GM19043 (cell line): ENCODE measurements at regions not wholly inside any gene's neighbourhood (a gene's known extent, or its start where the extent isn't known, plus 50 kb on each side); places are given as distances from the start of the nearest gene placed in this dataset.

Experiments
- ATAC-seq: cut with Tn5 transposase; IDR thresholded peaks from one replicate; pipeline ENCODE4 v1.9.1; 2021; ENCODE audit warnings: low read depth; ENCODE audit not compliant: unreplicated experiment

DNA sequence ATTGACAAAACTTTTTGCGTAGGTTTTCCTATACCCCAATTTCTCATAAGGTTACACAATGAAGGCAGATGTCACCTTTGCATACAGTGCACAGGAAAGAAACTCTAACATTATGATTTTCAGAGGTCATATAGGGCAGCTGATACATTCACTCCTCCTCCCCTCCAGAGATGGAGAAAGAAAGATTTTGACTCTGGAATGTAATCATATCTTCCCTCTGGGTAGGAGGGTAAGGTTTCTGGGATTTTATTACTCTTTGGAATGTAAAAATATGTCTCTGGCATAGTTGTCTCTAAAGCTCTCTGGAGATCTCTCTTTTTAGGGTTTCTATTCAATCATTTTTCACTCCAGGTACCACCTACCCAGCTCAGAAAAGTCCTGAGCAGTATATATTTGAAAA, 398.3 kb downstream of the GPD2 start:
- ATAC-seq = no peak

DNA sequence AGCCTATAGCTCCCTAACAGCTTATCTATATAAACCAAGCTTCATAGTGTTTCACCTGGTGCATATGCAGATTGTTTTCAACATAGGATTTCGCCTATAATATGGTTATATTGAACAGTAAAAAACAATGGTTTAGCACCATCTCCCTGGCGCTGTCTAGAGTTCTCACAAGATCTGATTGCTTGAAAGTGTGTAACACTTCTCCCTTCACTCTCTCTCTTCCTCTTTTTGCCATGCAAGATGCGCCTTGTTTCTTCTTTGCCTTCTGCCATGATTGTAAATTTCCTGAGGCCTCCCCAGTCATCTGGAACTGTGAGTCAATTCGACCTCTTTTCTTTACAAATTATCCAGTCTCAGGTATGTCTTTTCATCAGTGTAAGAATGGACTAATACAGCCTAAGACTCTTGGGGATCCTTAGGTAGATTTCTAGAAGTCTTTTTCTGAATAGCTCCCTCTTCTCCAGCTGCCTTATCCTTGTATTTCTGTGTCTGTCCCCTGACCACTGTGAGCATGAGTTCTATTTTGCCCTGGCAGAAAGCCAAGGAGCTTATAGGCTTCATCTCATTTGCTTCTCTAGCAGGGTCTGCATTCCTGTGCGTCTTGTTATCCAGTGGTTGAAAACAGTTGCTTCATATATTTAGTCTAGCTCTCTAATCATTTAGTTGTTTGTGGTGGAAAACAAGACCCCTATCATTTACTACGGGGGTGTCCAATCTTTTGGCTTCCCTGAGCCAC, 401.6 kb downstream of the GPD2 start:
- no peak for ATAC-seq

DNA sequence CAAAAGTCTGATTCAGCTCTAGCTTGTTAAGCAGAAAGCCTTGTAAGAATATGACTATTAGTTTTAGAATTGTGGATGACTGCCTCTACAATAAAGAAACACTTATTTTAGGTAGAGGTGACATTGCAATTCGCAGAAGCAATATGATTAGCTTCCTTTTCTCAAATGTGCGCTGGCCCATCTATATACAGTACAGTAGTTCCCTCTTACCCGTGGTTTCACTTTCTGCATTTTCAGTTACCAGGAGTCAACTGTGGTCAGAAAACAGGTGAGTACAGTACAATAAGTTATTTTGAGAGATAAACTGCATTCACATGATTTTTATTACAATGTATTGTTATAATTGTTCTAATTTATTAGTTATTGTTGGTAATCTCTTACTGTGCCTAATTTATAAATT, 405.1 kb downstream of the GPD2 start:
- no peak for ATAC-seq

GRCh38 chr2:156845806-156846558, 409.8 kb downstream of the GPD2 start:
- ATAC-seq = no peak

- no peak for ATAC-seq
These were observed 405.3 kb upstream of the GALNT5 start for GRCh38 chr2:156852210-156852609.

DNA sequence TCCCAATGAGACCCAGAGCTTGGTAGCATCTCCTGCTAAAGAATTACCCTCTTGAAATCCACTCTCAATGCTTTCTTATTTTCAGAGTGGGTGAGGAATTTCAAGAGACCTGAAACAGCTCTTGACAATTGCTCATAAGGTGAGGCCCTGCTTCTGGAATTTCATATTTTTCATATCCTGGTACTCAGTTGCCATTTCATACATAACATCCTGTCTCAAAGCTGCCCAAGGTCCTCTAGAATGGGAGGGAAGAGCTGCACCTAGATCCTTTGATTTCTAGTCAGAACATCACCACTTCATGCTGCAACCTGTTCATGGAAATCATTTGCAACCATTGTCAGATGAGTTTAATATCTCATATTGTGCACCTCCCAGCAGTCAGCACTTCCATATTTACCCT, 404.8 kb upstream of the GALNT5 start:
- no peak for ATAC-seq

GRCh38 chr2:156864325-156864724, 393.2 kb upstream of the GALNT5 start:
- no peak for ATAC-seq

GRCh38 chr2:156864753-156865152, 392.8 kb upstream of the GALNT5 start:
- no peak for ATAC-seq

DNA sequence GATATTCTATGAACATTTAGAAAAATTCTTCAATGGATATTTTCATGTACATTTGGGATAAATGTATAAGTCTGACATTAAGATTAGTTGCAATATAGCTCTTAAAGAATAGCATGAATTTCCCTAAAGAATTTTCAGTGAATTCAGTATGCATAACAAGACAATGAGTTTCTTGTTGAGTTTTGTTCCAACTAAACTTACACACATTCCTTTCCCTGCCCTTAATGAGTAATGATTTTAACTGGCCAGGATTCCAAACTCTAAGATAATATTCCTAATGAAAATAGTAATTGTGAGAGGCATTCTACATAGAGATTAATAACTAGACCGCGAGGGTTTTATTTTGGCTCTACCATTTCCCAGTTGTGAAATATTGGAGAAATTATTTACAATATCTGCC, 390.3 kb upstream of the GALNT5 start:
- ATAC-seq = no peak

DNA sequence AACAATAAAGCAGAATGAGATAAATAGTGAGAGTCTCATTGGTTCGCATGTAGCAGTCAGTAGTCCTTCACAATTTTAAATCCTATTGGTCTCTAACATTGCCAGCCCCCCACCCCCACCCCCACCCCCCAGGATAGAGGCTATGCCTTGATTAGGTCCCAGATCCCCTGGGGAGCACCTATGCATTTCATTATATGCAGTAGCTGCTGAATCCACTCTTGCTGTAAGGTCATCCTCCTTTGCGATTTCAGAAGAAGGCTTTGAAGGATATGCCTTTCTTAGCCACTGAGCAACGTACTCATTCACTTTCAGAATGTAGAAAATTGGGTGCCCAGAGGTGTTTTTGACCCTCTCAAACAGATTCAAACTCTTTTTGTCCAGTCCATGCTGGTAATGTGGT, 382.8 kb upstream of the GALNT5 start:
- ATAC-seq = no peak

- ATAC-seq = no peak
These were observed 373.7 kb upstream of the GALNT5 start for GRCh38 chr2:156883804-156884203.

DNA sequence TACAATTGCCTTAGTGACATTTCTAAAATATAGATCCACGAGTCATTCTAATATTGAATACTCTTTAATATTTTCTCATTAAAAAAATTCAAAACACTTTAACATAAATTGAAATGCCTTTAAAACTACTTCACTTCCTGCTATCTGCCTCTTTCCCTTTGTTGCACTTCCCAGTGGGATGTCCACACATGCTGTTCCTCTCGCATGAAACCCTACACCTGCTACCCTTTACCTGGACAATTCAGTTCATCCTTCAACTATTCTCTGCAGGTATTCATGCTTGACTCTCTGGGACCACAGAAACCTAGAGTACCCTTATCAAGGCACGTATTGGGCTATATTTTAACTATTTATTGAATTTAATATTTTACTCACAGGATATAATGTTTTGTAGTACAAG, 373.3 kb upstream of the GALNT5 start:
- no peak for ATAC-seq

DNA sequence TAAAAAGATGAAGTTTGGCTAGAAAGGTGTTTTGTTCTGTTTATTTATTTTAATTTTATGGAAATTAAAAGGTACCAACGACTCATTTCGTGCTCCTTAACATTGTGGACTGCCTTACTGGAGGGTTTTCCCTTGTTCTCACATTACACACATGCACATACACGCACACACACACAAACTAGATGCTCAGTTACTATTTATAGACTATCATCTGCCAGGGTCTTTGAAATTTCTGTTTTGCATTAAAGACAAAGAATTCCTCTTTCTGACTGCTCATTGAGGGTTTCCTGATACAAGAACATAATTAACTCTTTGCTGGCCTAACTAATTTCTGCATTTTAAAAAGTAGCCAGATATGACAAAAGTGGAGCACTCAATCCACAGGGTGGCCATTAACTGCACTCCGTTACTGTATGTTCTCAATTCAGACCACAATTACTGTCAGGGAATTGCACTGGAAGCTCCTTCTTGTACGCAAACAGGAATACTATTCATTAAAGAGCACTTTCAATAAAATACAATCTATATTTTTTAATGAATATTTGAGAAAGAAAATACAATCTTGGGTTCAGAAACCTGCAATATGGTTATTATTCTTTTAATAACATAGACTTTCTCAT, 366.9 kb upstream of the GALNT5 start:
- ATAC-seq = no peak

- no peak for ATAC-seq
These were observed 365.9 kb upstream of the GALNT5 start for GRCh38 chr2:156891609-156892008.

- no peak for ATAC-seq
These were observed 364.8 kb upstream of the GALNT5 start for GRCh38 chr2:156892467-156893281.

DNA sequence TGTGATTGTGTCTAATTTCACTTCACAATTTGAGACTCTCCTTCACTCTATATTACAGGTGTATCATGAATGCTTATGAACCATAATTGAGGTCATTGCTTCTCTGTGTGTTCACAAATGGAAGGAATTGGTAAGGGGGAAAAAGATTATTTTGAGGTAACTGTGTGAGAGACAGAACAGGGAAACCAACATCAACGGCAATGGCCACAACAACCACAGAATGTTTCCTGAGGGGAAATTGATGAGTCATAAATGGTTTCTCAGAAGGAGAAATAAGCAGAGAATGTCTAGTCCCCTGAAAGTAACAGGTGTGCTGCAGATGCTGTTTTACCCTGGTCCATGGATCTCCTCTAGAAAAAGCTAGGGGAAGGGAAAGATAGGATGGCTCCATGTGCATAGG, 361.2 kb upstream of the GALNT5 start:
- peak; percentile 92 for ATAC-seq

DNA sequence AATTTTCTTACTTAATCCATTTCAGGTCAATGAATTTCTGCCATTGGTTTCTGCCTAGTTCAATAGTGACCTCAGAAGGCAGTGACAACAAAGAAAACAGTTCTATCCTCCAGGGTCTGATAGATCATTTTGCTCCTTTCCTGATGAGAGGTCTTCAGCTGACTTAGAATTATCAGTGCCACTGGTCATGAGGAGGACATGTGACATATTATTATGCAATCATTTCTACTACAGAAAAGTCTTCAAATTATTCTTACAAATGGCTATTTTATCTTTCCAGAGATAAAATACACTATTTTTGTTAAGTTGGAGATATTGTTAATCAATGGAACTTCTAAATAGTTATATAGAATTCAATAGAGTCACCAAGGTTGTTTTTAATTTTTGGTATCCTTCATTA, 360.0 kb upstream of the GALNT5 start:
- no peak for ATAC-seq

GRCh38 chr2:156901373-156902031, 356.0 kb upstream of the GALNT5 start:
- no peak for ATAC-seq

DNA sequence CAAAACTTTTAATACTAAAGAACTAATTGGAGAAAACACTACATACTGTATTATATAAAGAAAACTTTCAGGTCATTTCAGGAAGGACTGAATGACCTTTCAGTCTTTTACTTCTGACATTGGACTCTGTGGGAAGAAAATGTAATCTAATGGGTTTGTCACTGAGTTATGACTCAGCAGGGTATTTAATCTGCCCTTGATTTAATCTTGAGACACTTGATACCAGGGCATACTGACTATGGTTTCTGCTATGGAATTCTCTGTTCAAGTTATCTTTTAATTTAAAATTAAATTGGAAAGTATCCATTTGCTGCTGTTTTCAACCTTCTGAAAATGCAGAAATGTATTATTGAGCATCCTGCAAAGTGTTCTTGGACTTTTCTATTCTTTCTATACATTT, 354.2 kb upstream of the GALNT5 start:
- ATAC-seq = no peak

GRCh38 chr2:156907806-156908205, 349.7 kb upstream of the GALNT5 start:
- peak; percentile 56 for ATAC-seq
